C4-2B (cell line): ENCODE measurements at regions not wholly inside any gene's neighbourhood (a gene's known extent, or its start where the extent isn't known, plus 50 kb on each side); places are given as distances from the start of the nearest gene placed in this dataset.

Experiments used
- H3K27ac ChIP-seq: fragments of 450-650 bp; 2 replicates; pipeline ENCODE4 v1.5.1; 2017
- CTCF ChIP-seq: fragments of 450-650 bp; conservative IDR thresholded peaks from 2 replicates; pipeline ENCODE4 v1.5.1; 2017; ENCODE audit warnings: mild to moderate bottlenecking
- ZFX ChIP-seq: fragments of 450-650 bp; IDR thresholded peaks from 2 replicates; pipeline ENCODE4 v1.6.1; 2017

- H3K27ac ChIP-seq, result no peak overlapping the region
- TF ChIP-seq ZFX, result no peak
Observed at GRCh38 chr2:120536141-120536540, 190.2 kb downstream of the INHBB start.

GRCh38 chr2:120538691-120539423 lies 192.9 kb downstream of the INHBB start:
- H3K27ac ChIP-seq, result peak overlapping the region; percentile 14; the same call in 1 of the 2 replicates
- TF ChIP-seq ZFX (no peak), CTCF (no peak)

- H3K27ac ChIP-seq, result peak overlapping the region; percentile 22; the same call in 1 of the 2 replicates
- TF ChIP-seq CTCF (no peak), ZFX (no peak)
Observed at GRCh38 chr2:120539424-120539936, 193.5 kb downstream of the INHBB start.

GRCh38 chr2:120539937-120540718 lies 194.2 kb downstream of the INHBB start:
- TF ChIP-seq ZFX (no peak), CTCF (no peak)
- H3K27ac ChIP-seq, result peak overlapping the region; percentile 22

- TF ChIP-seq CTCF (no peak), ZFX (no peak)
- peak overlapping the region; percentile 22 for H3K27ac ChIP-seq
Observed at GRCh38 chr2:120540719-120541552, 194.7 kb upstream of the GLI2 start.

- TF ChIP-seq ZFX (no peak), CTCF (no peak)
- H3K27ac ChIP-seq, result no peak overlapping the region; the same call in 1 of the 2 replicates
Observed at GRCh38 chr2:120541553-120541932, 194.1 kb upstream of the GLI2 start.

GRCh38 chr2:120541972-120542670 lies 193.5 kb upstream of the GLI2 start:
- H3K27ac ChIP-seq, result no peak overlapping the region
- no peak for TF ChIP-seq CTCF
- TF ChIP-seq ZFX, result no peak
